Testis (tissue), 2 donors: ENCODE measurements at regions not wholly inside any gene's neighbourhood (a gene's known extent, or its start where the extent isn't known, plus 50 kb on each side); places are given as distances from the start of the nearest gene placed in this dataset.
"Not testable (repeated sequence)": the region's sequence is repeated elsewhere in the genome, so short reads cannot be mapped to it uniquely, and the experiment has no call there.

Source experiments
- DNase-seq: peaks from one replicate; pipeline ENCODE4 v3.0.0-alpha.2; 2019
- H3K27ac ChIP-seq, 2 donors: fragments of 200-600 bp; sonication (generic); one replicate each; pipeline ENCODE4 v1.5.1; 2019
- H3K27me3 ChIP-seq: fragments of 200-600 bp; sonication (generic); one replicate; pipeline ENCODE4 v1.5.1; 2019
- H3K36me3 ChIP-seq: fragments of 200-600 bp; sonication (generic); one replicate; pipeline ENCODE4 v1.5.1; 2017; ENCODE audit warnings: low read depth; ENCODE audit errors: missing control alignments
- H3K4me1 ChIP-seq: fragments of 200-600 bp; sonication (generic); one replicate; pipeline ENCODE4 v1.5.1; 2019
- H3K4me3 ChIP-seq, 2 donors: fragments of 200-600 bp; sonication (generic); one replicate each; pipeline ENCODE4 v1.5.1; 2017 to 2019
- H3K9me3 ChIP-seq: fragments of 200-600 bp; sonication (generic); one replicate; pipeline ENCODE4 v1.5.1; 2017
- CTCF ChIP-seq, 3 experiments: fragments of 450-650 bp in 2 of 3; fragments of 200-600 bp in 1 of 3; sonication (generic) in 1 of 3; IDR thresholded peaks; one replicate each; pipeline ENCODE4 v1.5.1; 2016 to 2019; ENCODE audit warnings: antibody characterized with exemption in 3 of 3, mild to moderate bottlenecking in 2 of 3, moderate library complexity in 1 of 3
- POLR2A ChIP-seq: fragments of 450-650 bp; IDR thresholded peaks from one replicate; pipeline ENCODE4 v1.6.1; 2017; ENCODE audit warnings: antibody characterized with exemption, mild to moderate bottlenecking, moderate library complexity
- WGBS, 2 donors: methylation state at CpG; one replicate each; pipeline ENCODE4 v1.1.5; 2018; 5-methylcytosine and 5-hydroxymethylcytosine counted together
- intact Hi-C: fragments of 100-400 bp; cut with DNase I; formaldehyde crosslinking; loops from one replicate; pipeline ENCODE4 v1.15.1; 2023; ENCODE audit warnings: low total_unique reads

DNA sequence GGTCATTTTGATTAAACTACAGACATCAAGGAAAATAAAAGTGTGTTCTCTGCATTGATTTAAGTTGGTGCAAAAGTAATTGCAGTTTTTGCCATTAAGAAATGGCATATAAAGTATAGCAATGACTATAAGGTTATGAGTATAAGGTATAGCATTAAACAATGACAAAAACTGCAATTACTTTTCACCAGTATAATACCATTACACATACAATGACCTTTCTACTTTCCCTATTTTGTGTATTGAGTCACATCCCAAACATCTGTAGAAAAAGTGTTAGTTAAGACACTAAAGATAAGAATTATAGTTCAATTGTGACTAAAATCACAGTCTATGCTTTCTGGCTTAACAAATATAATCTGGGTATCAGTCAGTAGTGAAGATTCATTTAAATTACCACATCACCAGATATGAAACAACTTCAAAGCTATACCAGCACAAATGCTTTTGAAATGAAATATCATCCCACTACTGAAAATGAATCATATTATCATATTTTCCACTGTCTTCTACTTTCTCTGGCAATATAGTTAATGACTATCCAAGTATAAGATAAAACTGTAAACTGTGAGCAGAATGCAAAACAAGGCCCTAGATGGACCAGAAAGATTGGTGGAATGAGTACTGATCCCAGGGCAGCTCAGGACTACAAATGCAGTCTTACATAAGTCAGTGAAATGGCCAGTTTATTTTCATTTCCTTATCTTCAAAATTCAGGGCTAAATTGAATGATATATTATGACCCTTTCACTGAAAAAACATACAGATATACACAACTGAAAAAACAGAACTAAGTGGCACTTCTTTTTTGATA lies 241.1 kb downstream of the ANTXR2 start:
- Histone ChIP-seq H3K27me3 (no peaks in the 10 kb centered on the region), H3K4me3 (no peak overlapping the region), H3K4me1 (no peaks in the 10 kb centered on the region), H3K36me3 (no peaks in the 10 kb centered on the region), H3K27ac (no peak overlapping the region), H3K9me3 (no peaks in the 10 kb centered on the region)
- TF ChIP-seq POLR2A (no peak), CTCF (IDR thresholded peaks at IDR 0.05) (no peak)
- DNase-seq: no peak
- intact Hi-C loops: no loop called here

DNA sequence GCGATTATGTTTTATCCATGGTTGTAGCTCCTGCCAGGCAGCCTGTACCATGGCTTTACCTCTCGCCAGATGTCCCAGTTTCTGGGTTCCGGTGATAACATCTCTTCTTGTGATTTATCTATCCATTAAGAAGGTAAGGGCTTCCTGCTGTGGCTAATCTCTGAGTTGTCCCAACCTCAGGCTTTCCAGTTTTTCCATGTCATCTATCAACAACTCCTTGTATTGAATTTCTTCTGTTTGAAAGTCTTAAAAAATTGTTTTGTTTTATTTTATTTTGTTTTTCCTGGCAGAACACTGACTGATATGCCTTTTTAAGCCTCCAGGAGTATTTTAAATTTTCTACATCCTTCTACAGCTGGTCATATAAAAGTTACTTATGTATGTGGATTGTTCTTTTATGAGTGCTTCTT lies 241.9 kb downstream of the ANTXR2 start:
- Histone ChIP-seq H3K4me3 (no peak overlapping the region), H3K9me3 (no peaks in the 10 kb centered on the region), H3K36me3 (no peaks in the 10 kb centered on the region), H3K27ac (no peak overlapping the region), H3K27me3 (no peaks in the 10 kb centered on the region), H3K4me1 (no peaks in the 10 kb centered on the region)
- TF ChIP-seq POLR2A (no peak), CTCF (IDR thresholded peaks at IDR 0.05) (no peak)
- 51 to 52% methylated on average over 3 of the region's 3 CpGs for WGBS, 2 donors
- intact Hi-C loops: no loop called here
- DNase-seq: no peak

DNA sequence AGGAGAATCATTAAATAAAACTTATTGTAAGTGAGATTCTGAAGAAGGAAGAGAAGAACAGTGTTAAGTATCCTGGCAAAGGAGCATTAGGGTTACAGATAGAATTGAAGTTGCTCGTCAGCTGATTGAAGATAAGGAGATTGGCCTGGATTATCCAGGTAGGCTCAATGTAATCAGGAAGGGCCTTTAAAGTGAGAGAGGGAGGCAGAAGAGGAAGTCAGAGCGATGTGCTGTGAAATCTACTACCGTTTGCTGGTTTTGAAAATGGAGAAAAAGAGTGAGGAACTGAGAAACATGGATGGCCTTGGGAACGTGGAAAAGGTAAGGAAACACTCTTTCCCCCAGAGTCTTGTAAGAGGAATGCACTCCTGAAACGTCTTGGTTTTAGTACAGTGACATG lies 245.7 kb downstream of the ANTXR2 start:
- WGBS, 2 donors: 64 to 71% methylated on average over 5 of the region's 5 CpGs
- TF ChIP-seq POLR2A (no peak), CTCF (IDR thresholded peaks at IDR 0.05) (no peak)
- no peaks in the 10 kb centered on the region for H3K27me3 ChIP-seq
- H3K9me3 ChIP-seq: no peaks in the 10 kb centered on the region
- intact Hi-C loops: no loop called here
- no peak overlapping the region for H3K27ac ChIP-seq
- no peaks in the 10 kb centered on the region for H3K4me1 ChIP-seq
- no peaks in the 10 kb centered on the region for H3K36me3 ChIP-seq
- H3K4me3 ChIP-seq: no peak overlapping the region
- no peak for DNase-seq

GRCh38 chr4:79823148-79823763 lies 249.8 kb downstream of the ANTXR2 start:
- H3K9me3 ChIP-seq: no peaks in the 10 kb centered on the region
- DNase-seq: no peak
- H3K4me3 ChIP-seq: no peak overlapping the region
- no peaks in the 10 kb centered on the region for H3K27me3 ChIP-seq
- H3K27ac ChIP-seq: no peak overlapping the region
- 58 to 62% methylated on average over 2 of the region's 2 CpGs for WGBS, 2 donors
- TF ChIP-seq CTCF (IDR thresholded peaks at IDR 0.05) (no peak), POLR2A (no peak)
- H3K36me3 ChIP-seq: no peaks in the 10 kb centered on the region
- H3K4me1 ChIP-seq: no peaks in the 10 kb centered on the region
- intact Hi-C loops: no loop called here

- TF ChIP-seq CTCF (IDR thresholded peaks at IDR 0.05) (no peak), POLR2A (no peak)
- H3K27me3 ChIP-seq: no peaks in the 10 kb centered on the region
- DNase-seq: no peak
- intact Hi-C loops: no loop called here
- no peaks in the 10 kb centered on the region for H3K9me3 ChIP-seq
- H3K36me3 ChIP-seq: no peaks in the 10 kb centered on the region
- no peaks in the 10 kb centered on the region for H3K4me1 ChIP-seq
- H3K4me3 ChIP-seq: no peak overlapping the region
- no peak overlapping the region for H3K27ac ChIP-seq
Observed at GRCh38 chr4:79820427-79820826, 252.6 kb downstream of the ANTXR2 start.

DNA sequence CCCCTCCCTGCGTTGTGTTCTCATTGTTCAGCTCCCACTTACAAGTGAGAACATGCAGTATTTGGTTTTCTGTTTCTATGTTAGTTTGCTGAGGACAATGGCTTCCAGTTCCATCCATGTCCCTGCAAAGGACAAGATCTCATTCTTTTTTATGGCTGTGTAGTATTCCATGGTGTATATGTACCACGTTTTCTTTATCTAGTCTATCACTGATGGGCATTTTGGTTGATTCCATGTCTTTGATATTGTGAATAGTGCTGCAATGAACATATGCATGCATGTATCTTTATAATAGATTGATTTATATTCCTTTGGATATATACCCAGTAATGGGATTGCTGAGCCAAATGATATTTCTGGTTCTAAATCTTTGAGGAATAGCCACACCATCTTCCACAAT lies 265.1 kb downstream of the ANTXR2 start:
- intact Hi-C loops, H3K9me3 ChIP-seq, H3K27me3 ChIP-seq, H3K4me3 ChIP-seq, H3K27ac ChIP-seq, H3K4me1 ChIP-seq, DNase-seq, H3K36me3 ChIP-seq: not testable (repeated sequence)
- WGBS, 2 donors: 86 to 92% methylated on average over 2 of the region's 2 CpGs
